ENCODE measurements at regions not wholly inside any gene's neighbourhood (a gene's known extent, or its start where the extent isn't known, plus 50 kb on each side); places are given as distances from the start of the nearest gene placed in this dataset.
"Not testable (repeated sequence)": the region's sequence is repeated elsewhere in the genome, so short reads cannot be mapped to it uniquely, and the experiment has no call there.

DNA sequence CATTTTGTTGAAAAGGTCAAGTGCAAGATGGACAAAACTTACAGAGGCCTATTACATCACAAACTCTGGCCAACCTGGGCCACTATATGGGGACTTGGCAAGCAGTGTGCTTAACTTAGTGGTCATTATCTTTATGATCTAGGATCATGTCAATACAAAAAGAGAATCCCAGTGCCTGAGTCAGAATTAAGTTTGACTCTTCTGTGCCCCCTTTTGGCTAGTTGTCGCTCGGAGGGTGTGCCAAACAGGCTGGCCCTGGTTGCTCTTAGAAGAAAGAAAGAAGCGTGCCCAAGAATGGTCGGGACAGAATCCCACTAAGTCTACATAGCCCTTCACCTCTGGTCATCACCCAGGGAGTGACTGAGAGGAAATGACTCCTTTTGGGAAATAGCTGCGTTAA is 100.1 kb downstream of the EIF4E start:
- DNase-seq (ENCODE audit: low read depth): peak; percentile 17
- TF ChIP-seq CTCF (conservative IDR thresholded peaks at IDR 0.05; ENCODE audit: control insufficient read depth, insufficient read depth, low read depth, low read length): peak; percentile 12
- no peak overlapping the region for H3K4me3 ChIP-seq (ENCODE audit: control insufficient read depth, low read depth, low read length)

DNA sequence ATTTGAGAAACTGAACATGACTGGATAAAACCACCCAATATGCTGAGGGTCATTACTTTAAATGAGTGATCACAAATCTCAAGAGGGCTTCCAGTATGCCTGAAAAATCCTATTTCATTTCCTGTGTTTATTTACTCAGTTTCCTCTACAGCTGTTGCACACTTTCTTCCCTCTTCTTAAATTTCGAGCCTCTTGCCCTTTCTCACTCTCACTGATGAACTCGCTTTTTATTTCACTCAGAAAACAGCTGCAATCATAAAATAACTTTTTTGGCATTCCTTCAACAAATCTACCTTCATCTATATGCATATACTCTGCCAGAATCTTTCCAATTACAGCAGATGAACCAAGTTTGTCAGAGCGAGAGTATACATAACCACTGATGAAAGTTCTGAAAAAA is 101.3 kb downstream of the EIF4E start:
- no peak for DNase-seq (ENCODE audit: low read depth)
- no peak for TF ChIP-seq CTCF (conservative IDR thresholded peaks at IDR 0.05; ENCODE audit: control insufficient read depth, insufficient read depth, low read depth, low read length)

DNA sequence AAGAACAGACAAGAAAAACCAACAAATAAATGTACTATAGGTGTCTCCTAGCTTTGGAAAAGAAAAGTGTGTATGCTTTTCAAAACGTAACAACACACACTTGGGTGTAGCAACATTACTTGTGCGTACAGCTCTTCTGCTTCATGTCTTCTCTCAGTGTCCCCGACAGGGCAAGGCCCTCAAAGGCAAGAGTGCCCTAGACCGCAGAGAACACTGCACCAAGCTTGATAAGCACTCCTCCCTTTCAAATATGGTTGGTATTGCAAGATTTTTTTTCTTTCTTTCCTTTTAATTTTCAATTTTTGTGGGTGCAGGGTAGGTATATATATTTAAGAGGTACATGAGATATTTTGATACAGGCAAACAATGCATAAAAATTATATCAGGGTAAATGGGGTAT is 106.8 kb downstream of the EIF4E start:
- H3K4me3 ChIP-seq (ENCODE audit: control insufficient read depth, low read depth, low read length): no peak overlapping the region
- TF ChIP-seq CTCF (conservative IDR thresholded peaks at IDR 0.05; ENCODE audit: control insufficient read depth, insufficient read depth, low read depth, low read length): no peak
- no peak for DNase-seq (ENCODE audit: low read depth)

More for the DNA sequence above, 101.3 kb downstream of the EIF4E start:
- H3K4me3 ChIP-seq (ENCODE audit: control insufficient read depth, low read depth, low read length): no peak overlapping the region

DNA sequence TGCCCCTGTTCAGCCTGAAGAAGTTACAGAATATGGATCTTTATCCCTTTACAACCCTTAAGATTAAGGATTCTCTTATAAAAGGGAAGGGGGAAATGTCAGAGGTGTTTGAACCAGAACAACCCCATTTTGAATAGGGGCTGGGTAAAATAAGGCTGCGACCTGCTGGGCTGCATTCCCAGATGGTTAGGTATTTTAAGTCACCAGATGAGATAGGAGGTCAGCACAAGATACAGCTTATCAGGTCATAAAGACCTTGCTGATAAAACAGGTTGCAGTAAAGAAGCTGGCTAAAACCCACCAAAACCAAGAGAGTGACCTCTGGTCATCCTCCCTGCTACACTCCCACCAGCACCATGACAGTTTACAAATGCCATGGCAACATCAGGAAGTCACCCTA is 110.8 kb downstream of the EIF4E start:
- not testable (repeated sequence) for H3K4me3 ChIP-seq (ENCODE audit: control insufficient read depth, low read depth, low read length); DNase-seq (ENCODE audit: low read depth)

GRCh38 chr4:98816816-98817215 is 112.1 kb downstream of the EIF4E start:
- TF ChIP-seq CTCF (conservative IDR thresholded peaks at IDR 0.05; ENCODE audit: control insufficient read depth, insufficient read depth, low read depth, low read length): no peak
- DNase-seq (ENCODE audit: low read depth): no peak
- H3K4me3 ChIP-seq (ENCODE audit: control insufficient read depth, low read depth, low read length): no peak overlapping the region

DNA sequence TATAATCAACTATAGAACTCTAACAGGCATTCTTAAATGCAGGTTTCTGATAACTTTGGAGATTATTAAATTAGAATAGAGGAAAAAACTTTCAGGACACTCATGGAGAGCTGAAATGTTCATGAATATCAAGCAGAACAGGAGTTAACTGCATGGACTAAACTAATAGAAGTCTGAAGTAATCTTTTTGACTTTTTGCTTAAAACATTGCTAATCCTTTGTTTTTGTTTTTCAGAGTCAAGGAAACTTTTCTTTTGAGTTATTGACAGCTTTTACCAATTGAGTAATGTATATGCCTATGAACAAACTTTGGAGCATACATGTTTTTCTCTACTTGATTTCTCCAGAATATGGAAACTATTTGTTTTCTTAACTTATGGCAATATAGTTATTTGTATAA is 112.5 kb downstream of the EIF4E start:
- no peak for DNase-seq (ENCODE audit: low read depth)
- no peak for TF ChIP-seq CTCF (conservative IDR thresholded peaks at IDR 0.05; ENCODE audit: control insufficient read depth, insufficient read depth, low read depth, low read length)
- H3K4me3 ChIP-seq (ENCODE audit: control insufficient read depth, low read depth, low read length): no peak overlapping the region

GRCh38 chr4:98804403-98804802 is 124.5 kb downstream of the EIF4E start:
- H3K4me3 ChIP-seq (ENCODE audit: control insufficient read depth, low read depth, low read length): no peak overlapping the region
- no peak for TF ChIP-seq CTCF (conservative IDR thresholded peaks at IDR 0.05; ENCODE audit: control insufficient read depth, insufficient read depth, low read depth, low read length)
- DNase-seq (ENCODE audit: low read depth): no peak

Data from fibroblast of mammary gland (primary cell).